ENCODE measurements at regions not wholly inside any gene's neighbourhood (a gene's known extent, or its start where the extent isn't known, plus 50 kb on each side); places are given as distances from the start of the nearest gene placed in this dataset.
"Not testable (repeated sequence)": the region's sequence is repeated elsewhere in the genome, so short reads cannot be mapped to it uniquely, and the experiment has no call there.

GRCh38 chr1:197985351-197985750, 68.2 kb downstream of the LHX9 start:
- TF ChIP-seq BACH2 (CRISPR knock-in tag; IDR thresholded peaks at IDR 0.05; ENCODE audit: borderline replicate concordance): no peak
- TF ChIP-seq ISL1 (CRISPR knock-in tag; IDR thresholded peaks at IDR 0.05): no peak
- TF ChIP-seq GLIS3 (CRISPR knock-in tag; IDR thresholded peaks at IDR 0.05): no peak
- no peak for TF ChIP-seq ZNF70 (CRISPR knock-in tag; IDR thresholded peaks at IDR 0.05)
- no peak for TF ChIP-seq PPARA (CRISPR knock-in tag; IDR thresholded peaks at IDR 0.05; ENCODE audit: borderline replicate concordance)
- TF ChIP-seq, protein P1, sequence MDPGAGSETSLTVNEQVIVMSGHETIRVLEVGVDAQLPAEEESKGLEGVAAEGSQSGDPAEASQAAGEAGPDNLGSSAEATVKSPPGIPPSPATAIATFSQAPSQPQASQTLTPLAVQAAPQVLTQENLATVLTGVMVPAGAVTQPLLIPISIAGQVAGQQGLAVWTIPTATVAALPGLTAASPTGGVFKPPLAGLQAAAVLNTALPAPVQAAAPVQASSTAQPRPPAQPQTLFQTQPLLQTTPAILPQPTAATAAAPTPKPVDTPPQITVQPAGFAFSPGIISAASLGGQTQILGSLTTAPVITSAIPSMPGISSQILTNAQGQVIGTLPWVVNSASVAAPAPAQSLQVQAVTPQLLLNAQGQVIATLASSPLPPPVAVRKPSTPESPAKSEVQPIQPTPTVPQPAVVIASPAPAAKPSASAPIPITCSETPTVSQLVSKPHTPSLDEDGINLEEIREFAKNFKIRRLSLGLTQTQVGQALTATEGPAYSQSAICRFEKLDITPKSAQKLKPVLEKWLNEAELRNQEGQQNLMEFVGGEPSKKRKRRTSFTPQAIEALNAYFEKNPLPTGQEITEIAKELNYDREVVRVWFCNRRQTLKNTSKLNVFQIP (CRISPR knock-in tag; IDR thresholded peaks at IDR 0.05; ENCODE audit: borderline replicate concordance, low read depth): no peak
- TF ChIP-seq CSDC2 (CRISPR knock-in tag; IDR thresholded peaks at IDR 0.05): no peak
- ATAC-seq: no peak

- TF ChIP-seq, protein P1 (CRISPR knock-in tag; IDR thresholded peaks at IDR 0.05; ENCODE audit: borderline replicate concordance, low read depth): no peak
- TF ChIP-seq OSR1 (CRISPR knock-in tag; IDR thresholded peaks at IDR 0.05): no peak
- TF ChIP-seq SNAI2 (CRISPR knock-in tag; IDR thresholded peaks at IDR 0.05): no peak
- no peak for TF ChIP-seq ISL1 (CRISPR knock-in tag; IDR thresholded peaks at IDR 0.05)
- TF ChIP-seq TCF4 (CRISPR knock-in tag; IDR thresholded peaks at IDR 0.05; ENCODE audit: borderline replicate concordance): no peak
- TF ChIP-seq ZFP3 (CRISPR knock-in tag; IDR thresholded peaks at IDR 0.05): no peak
- no peak for TF ChIP-seq PPARA (CRISPR knock-in tag; IDR thresholded peaks at IDR 0.05; ENCODE audit: borderline replicate concordance)
- TF ChIP-seq RARB (CRISPR knock-in tag; IDR thresholded peaks at IDR 0.05): no peak
- TF ChIP-seq, protein P2, sequence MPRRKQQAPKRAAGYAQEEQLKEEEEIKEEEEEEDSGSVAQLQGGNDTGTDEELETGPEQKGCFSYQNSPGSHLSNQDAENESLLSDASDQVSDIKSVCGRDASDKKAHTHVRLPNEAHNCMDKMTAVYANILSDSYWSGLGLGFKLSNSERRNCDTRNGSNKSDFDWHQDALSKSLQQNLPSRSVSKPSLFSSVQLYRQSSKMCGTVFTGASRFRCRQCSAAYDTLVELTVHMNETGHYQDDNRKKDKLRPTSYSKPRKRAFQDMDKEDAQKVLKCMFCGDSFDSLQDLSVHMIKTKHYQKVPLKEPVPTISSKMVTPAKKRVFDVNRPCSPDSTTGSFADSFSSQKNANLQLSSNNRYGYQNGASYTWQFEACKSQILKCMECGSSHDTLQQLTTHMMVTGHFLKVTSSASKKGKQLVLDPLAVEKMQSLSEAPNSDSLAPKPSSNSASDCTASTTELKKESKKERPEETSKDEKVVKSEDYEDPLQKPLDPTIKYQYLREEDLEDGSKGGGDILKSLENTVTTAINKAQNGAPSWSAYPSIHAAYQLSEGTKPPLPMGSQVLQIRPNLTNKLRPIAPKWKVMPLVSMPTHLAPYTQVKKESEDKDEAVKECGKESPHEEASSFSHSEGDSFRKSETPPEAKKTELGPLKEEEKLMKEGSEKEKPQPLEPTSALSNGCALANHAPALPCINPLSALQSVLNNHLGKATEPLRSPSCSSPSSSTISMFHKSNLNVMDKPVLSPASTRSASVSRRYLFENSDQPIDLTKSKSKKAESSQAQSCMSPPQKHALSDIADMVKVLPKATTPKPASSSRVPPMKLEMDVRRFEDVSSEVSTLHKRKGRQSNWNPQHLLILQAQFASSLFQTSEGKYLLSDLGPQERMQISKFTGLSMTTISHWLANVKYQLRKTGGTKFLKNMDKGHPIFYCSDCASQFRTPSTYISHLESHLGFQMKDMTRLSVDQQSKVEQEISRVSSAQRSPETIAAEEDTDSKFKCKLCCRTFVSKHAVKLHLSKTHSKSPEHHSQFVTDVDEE (CRISPR knock-in tag; IDR thresholded peaks at IDR 0.05): no peak
- no peak for TF ChIP-seq CSRNP3 (CRISPR knock-in tag; IDR thresholded peaks at IDR 0.05)
- TF ChIP-seq ARNTL (CRISPR knock-in tag; IDR thresholded peaks at IDR 0.05; ENCODE audit: borderline replicate concordance, low read depth): no peak
- no peak for TF ChIP-seq ZC3H10 (CRISPR knock-in tag; IDR thresholded peaks at IDR 0.05)
- no peak for TF ChIP-seq ZFP30 (CRISPR knock-in tag; IDR thresholded peaks at IDR 0.05)
- no peak for TF ChIP-seq TOX (CRISPR knock-in tag; IDR thresholded peaks at IDR 0.05; ENCODE audit: borderline replicate concordance)
- TF ChIP-seq ESRRG (CRISPR knock-in tag; IDR thresholded peaks at IDR 0.05): no peak
- TF ChIP-seq ZNF70 (CRISPR knock-in tag; IDR thresholded peaks at IDR 0.05): no peak
- no peak for ATAC-seq
Observed at GRCh38 chr1:197986817-197987216, 69.6 kb downstream of the LHX9 start.

DNA sequence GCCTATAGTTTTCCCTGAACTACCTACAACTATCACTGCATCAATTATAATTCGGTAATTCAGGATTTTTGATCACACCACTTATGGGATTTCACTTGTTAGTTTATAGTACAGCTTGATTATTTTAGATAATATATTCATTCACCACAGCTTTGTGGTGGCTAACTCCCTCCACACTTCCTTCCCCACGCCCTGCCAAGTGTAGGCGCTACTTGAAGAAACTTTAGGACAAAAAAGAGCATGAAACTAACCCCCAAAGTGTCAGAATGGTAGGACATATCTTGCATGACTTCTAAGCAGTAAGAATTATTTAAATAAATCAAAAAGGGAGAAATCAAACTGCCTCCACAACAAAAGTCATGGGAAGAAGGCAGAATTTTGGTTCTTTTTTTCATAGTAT, 70.1 kb downstream of the LHX9 start:
- ATAC-seq: no peak
- TF ChIP-seq CSRNP3 (CRISPR knock-in tag; IDR thresholded peaks at IDR 0.05) (no peak), RARB (CRISPR knock-in tag; IDR thresholded peaks at IDR 0.05) (no peak), ZNF565 (CRISPR knock-in tag; conservative IDR thresholded peaks at IDR 0.05; ENCODE audit: low read depth) (no peak)

DNA sequence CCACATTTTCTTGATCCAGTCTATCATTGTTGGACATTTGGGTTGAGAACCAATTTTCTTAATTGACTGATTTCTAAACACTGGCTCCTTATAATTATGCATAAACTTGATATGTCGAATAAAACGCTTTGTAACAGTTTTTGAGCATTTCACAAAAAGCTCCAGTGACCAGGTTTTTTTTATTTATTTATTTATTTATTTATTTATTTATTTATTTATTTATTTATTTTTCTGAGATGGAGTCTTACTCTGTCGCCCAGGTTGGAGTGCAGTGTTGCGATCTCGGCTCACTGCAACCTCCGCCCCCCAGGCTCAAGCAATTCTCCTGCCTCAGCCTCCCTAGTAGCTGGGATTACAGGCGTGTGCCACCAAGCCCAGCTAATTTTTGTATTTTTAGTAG, 71.4 kb downstream of the LHX9 start:
- ATAC-seq: not testable (repeated sequence)
